NB4 (cell line): ENCODE measurements at regions not wholly inside any gene's neighbourhood (a gene's known extent, or its start where the extent isn't known, plus 50 kb on each side); places are given as distances from the start of the nearest gene placed in this dataset.

ENCODE experiments used
- DNase-seq: peaks from one replicate; pipeline ENCODE4 v3.0.0; 2010; ENCODE audit warnings: low read depth
- H3K4me3 ChIP-seq: one replicate; pipeline ENCODE4 v1.5.1; 2011; ENCODE audit warnings: mild to moderate bottlenecking, low read depth, low read length, moderate library complexity
- MYC ChIP-seq: IDR thresholded peaks from 2 replicates; pipeline ENCODE4 v1.6.1; 2011; ENCODE audit warnings: low read depth, low read length
- POLR2A ChIP-seq: IDR thresholded peaks from 2 replicates; pipeline ENCODE4 v1.6.1; 2011; ENCODE audit warnings: mild to moderate bottlenecking; ENCODE audit not compliant: insufficient read length; ENCODE audit errors: extremely low read depth
- TF ChIP-seq, protein P1 (sequence below): IDR thresholded peaks from 2 replicates; pipeline ENCODE4 v1.6.1; 2011; ENCODE audit warnings: low read depth, low read length
- TF ChIP-seq, protein P2 (sequence below): IDR thresholded peaks from one replicate; pipeline ENCODE4 v1.5.1; 2012; ENCODE audit warnings: low read depth, low read length

DNA sequence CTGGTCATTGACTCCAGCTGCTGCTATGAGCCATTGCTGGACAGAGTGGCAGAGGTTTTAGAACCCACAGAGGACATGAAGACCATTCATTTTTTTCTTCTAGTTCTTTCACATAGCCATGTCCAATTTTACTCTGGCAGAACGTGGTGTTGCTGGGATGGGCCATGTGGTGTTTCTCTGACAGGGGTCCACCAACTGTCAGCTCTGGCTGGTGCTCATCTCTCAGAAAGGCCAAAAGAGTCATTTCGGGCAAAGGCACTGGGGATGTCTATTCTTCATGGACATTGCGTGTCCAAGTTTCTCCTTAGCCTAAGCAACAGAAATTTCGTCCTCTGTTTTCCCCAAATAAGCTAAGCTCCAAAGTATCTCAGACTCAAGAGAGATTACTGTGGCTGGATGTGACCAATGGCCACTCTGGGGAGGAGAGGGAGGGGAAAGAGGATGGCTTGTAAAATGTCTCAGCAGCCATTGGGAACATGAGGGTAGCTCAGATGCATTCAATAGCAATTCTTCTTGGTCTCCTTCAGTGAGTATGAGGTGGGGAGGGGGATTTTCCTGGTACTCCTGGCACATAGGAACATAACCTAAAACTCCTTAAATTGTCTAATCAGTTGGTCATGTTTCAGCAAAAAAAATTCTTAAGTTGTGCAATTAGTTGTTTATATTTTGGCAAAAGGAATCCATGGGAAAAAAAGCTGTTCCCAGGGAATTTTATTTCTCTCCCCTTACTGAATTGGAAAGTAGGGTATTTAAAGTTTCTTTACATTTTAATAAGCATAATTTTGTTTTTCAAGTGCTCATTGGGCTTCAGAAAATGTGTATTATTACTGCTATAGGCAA lies 131.6 kb upstream of the MITF start:
- TF ChIP-seq, protein P1, sequence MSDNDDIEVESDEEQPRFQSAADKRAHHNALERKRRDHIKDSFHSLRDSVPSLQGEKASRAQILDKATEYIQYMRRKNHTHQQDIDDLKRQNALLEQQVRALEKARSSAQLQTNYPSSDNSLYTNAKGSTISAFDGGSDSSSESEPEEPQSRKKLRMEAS: no peak
- TF ChIP-seq POLR2A (no peak), MYC (no peak)
- TF ChIP-seq, protein P2, sequence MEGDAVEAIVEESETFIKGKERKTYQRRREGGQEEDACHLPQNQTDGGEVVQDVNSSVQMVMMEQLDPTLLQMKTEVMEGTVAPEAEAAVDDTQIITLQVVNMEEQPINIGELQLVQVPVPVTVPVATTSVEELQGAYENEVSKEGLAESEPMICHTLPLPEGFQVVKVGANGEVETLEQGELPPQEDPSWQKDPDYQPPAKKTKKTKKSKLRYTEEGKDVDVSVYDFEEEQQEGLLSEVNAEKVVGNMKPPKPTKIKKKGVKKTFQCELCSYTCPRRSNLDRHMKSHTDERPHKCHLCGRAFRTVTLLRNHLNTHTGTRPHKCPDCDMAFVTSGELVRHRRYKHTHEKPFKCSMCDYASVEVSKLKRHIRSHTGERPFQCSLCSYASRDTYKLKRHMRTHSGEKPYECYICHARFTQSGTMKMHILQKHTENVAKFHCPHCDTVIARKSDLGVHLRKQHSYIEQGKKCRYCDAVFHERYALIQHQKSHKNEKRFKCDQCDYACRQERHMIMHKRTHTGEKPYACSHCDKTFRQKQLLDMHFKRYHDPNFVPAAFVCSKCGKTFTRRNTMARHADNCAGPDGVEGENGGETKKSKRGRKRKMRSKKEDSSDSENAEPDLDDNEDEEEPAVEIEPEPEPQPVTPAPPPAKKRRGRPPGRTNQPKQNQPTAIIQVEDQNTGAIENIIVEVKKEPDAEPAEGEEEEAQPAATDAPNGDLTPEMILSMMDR: no peak
- no peak for DNase-seq
- no peak overlapping the region for H3K4me3 ChIP-seq

DNA sequence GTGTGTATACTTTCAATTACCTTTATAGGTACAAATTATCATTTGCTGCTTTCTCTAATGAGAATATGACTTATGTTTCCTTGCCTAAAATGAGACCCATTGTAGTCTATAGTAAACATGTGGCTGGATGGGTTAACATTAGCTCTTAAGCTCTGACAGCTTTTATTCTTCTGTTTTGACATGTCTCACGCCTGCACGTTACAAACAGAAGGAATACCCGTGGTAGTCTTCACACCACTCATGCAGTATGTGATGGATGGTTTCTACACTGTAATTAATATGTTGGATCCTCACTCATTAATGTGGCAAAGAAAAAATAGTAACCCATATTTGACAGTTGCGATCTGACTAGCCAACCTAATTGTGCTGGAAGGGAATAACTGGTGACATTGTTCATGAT lies 133.4 kb upstream of the MITF start:
- DNase-seq: no peak
- no peak overlapping the region for H3K4me3 ChIP-seq
- TF ChIP-seq, protein P1: no peak
- TF ChIP-seq MYC (no peak), POLR2A (no peak)
- TF ChIP-seq, protein P2: no peak

DNA sequence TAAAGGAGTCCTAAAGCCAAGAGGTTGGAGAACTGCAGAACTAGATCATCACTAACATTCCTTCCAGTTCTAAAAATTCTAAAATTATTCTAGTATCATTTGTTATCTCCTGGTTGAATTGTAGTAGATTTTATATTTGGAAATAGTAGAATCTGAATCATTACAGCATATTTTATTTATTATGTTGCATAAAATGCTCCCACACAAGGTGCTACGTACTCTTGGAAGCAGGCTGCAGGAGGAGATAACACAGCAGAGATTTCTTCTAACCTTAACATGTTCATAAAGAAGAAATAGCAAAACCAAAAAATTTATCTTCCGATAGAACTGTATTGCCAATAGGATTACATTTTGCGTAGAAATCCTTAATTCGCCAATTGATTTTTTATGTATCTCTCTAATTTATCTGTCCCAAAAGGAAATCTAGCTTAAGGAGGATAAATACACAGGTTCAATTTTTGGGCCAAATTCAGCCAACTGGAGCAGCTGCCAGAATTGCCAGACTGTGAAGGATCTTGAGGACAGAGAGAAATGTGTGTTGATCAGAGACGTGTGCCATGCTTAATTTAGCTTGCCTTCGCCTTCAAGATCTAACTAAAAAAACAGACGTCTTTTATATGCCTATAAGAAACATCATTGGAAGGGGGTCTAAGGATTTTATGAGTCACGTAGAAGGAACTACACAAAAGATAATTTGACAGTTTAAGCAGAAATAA lies 134.4 kb upstream of the MITF start:
- DNase-seq: no peak
- no peak overlapping the region for H3K4me3 ChIP-seq
- TF ChIP-seq, protein P1: no peak
- TF ChIP-seq MYC (no peak), POLR2A (no peak)
- TF ChIP-seq, protein P2: no peak

DNA sequence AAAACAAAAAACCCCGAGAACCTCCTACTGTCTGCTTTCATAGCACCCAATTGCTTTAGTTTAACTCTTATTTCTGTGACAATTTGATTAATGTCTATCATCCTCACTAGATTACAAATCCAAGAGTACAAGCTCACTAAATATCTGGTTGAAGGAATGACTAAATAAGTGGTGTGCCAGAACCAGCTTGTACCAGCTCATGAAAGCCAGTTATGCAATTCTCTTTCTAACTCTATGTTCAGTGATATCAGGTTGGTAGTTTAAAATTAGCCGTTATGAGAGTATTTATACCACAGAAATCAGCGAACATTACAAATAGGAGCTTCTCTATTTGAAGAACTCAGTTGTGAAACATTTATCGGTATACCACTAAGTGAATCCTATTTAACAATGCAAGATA lies 137.2 kb upstream of the MITF start:
- TF ChIP-seq, protein P2: no peak
- TF ChIP-seq POLR2A (no peak), MYC (no peak)
- TF ChIP-seq, protein P1: no peak
- H3K4me3 ChIP-seq: no peak overlapping the region
- DNase-seq: no peak

DNA sequence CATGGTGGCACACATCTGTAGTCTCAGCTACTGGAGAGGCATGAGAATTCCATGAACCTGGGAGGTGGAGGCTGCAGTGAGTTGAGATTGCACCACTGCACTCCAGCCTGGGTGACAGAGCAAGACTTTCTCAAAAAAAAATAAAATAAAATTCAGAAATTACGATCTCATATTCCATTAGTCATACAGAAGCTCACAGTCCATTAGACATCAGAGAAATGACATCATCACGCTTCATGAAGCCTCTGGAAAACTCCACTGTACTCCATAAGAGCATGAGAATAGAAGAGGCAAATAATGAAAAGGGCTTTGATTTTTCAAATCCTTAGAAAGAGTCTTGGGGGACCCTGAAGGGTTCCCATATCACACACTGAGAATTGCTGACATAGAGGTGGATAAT lies 145.0 kb upstream of the MITF start:
- no peak for DNase-seq
- H3K4me3 ChIP-seq: no peak overlapping the region
- TF ChIP-seq MYC (no peak), POLR2A (no peak)
- TF ChIP-seq, protein P2: no peak
- TF ChIP-seq, protein P1: no peak
